ENCODE measurements at regions not wholly inside any gene's neighbourhood (a gene's known extent, or its start where the extent isn't known, plus 50 kb on each side); places are given as distances from the start of the nearest gene placed in this dataset.

DNA sequence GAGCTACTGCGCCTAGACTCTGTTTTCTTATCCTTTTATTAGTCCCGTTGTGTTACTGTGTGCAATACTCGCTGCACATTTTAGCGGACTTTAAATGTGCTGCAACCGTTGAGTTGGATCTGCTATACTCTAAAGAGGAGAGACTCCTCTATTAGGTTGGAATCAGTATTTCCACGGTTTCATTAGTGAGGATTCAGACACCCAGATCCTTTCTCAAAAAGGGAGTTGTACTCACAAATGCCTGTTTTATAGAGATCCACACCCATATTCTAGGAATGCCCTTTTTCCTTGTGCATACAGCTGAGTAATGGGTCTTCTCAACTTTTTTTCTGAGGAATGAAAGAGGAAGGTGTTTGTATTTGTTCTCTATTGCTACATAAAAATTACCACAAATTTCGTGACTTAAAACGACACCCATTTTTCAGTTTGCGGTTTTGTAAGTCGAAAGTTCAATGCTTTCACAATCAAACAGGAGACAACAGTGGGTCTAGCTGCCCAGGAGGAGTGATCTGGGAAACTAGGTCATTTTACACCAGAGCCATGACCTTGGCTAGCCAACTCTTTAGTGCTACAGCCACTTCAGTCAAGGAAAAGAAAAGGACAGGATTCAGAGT is 52.8 kb upstream of the SLC44A1 start:
- Histone ChIP-seq H3K9ac (replicated peaks; ENCODE audit: extremely low read depth, insufficient read depth, low read length) (no peak overlapping the region), H3K79me2 (ENCODE audit: control insufficient read depth, insufficient read depth, low read length) (no peaks in the 10 kb centered on the region), H2AFZ (ENCODE audit: low read depth, low read length) (no peak overlapping the region), H3K9me3 (replicated peaks; ENCODE audit: control insufficient read depth, insufficient read depth, low read length) (no peaks in the 10 kb centered on the region), H3K4me2 (ENCODE audit: insufficient read depth, low read length) (no peak overlapping the region), H4K20me1 (replicated peaks; ENCODE audit: control insufficient read depth, extremely low read depth, insufficient read depth, low read length) (no peaks in the 10 kb centered on the region), H3K27ac (ENCODE audit: insufficient read depth, low read depth, low read length) (no peak overlapping the region), H3K36me3 (ENCODE audit: control insufficient read depth in 2 of 2, extremely low read depth in 1 of 2, insufficient read depth in 2 of 2, low read length in 2 of 2) (no peaks in the 10 kb centered on the region), H3K27me3 (ENCODE audit: control insufficient read depth in 2 of 2, insufficient read depth in 2 of 2, low read length in 2 of 2) (no peaks in the 10 kb centered on the region), H3K4me1 (ENCODE audit: control insufficient read depth, extremely low read depth, insufficient read depth, low read length) (peaks cover 2% of the 10 kb centered on the region), H3K4me3 (replicated peaks in 1 of 3; ENCODE audit: insufficient read depth in 1 of 3, low read depth in 1 of 3, low read length in 3 of 3) (no peak overlapping the region), H3K9me1 (replicated peaks; ENCODE audit: control insufficient read depth, extremely low read depth, insufficient read depth, low read length) (no peaks in the 10 kb centered on the region)
- no peak for TF ChIP-seq EZH2 (IDR thresholded peaks at IDR 0.05; ENCODE audit: borderline replicate concordance, low read depth, low read length, severe bottlenecking)
- no peak for TF ChIP-seq JUN (IDR thresholded peaks at IDR 0.05; ENCODE audit: borderline replicate concordance, insufficient read depth, insufficient read length, low read depth)
- TF ChIP-seq, protein P1, sequence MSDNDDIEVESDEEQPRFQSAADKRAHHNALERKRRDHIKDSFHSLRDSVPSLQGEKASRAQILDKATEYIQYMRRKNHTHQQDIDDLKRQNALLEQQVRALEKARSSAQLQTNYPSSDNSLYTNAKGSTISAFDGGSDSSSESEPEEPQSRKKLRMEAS (IDR thresholded peaks at IDR 0.05; ENCODE audit: insufficient read depth, insufficient read length): no peak
- TF ChIP-seq FOS (IDR thresholded peaks at IDR 0.05; ENCODE audit: borderline replicate concordance, insufficient read depth, low read length): no peak
- no peak for TF ChIP-seq POLR2A (IDR thresholded peaks at IDR 0.05; ENCODE audit: low read depth, low read length)
- TF ChIP-seq GATA2 (IDR thresholded peaks at IDR 0.05; ENCODE audit: insufficient read depth, insufficient read length, low read depth, low read length): no peak
- no peak for TF ChIP-seq POLR2AphosphoS5 (IDR thresholded peaks at IDR 0.05; ENCODE audit: insufficient read depth, low read depth, low read length)
- TF ChIP-seq, protein P2, sequence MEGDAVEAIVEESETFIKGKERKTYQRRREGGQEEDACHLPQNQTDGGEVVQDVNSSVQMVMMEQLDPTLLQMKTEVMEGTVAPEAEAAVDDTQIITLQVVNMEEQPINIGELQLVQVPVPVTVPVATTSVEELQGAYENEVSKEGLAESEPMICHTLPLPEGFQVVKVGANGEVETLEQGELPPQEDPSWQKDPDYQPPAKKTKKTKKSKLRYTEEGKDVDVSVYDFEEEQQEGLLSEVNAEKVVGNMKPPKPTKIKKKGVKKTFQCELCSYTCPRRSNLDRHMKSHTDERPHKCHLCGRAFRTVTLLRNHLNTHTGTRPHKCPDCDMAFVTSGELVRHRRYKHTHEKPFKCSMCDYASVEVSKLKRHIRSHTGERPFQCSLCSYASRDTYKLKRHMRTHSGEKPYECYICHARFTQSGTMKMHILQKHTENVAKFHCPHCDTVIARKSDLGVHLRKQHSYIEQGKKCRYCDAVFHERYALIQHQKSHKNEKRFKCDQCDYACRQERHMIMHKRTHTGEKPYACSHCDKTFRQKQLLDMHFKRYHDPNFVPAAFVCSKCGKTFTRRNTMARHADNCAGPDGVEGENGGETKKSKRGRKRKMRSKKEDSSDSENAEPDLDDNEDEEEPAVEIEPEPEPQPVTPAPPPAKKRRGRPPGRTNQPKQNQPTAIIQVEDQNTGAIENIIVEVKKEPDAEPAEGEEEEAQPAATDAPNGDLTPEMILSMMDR (IDR thresholded peaks at IDR 0.05; ENCODE audit: extremely low read depth in 1 of 2, insufficient read depth in 1 of 2, low read depth in 1 of 2, low read length in 2 of 2): no peak
- CTCF ChIA-PET: no interaction called here
- no TSS peak for BruUV-seq (replicated peaks)
- intact Hi-C loops (cut with micrococcal nuclease) (no loop called here), dilution Hi-C loops (cut with MboI; ENCODE audit: extremely low pct_ligation_motif_present, low sequenced_read_pairs) (no loop called here)
- POLR2A ChIA-PET: no interaction called here
- FAIRE-seq (no peak), DNase-seq (ENCODE audit: low read depth, low spot score) (no peak)

Data from endothelial cell of umbilical vein (primary cell).